ENCODE measurements at regions not wholly inside any gene's neighbourhood (a gene's known extent, or its start where the extent isn't known, plus 50 kb on each side); places are given as distances from the start of the nearest gene placed in this dataset.

- H3K4me1 ChIP-seq (ENCODE audit: control insufficient read depth, insufficient read depth, low read length, unreplicated experiment), result peaks cover 20% of the 10 kb centered on the region
- no peaks in the 10 kb centered on the region for H3K79me2 ChIP-seq (ENCODE audit: control insufficient read depth, insufficient read depth, low read length, unreplicated experiment)
- H3K36me3 ChIP-seq (ENCODE audit: insufficient read depth, low read length), result no peaks in the 10 kb centered on the region
- no peaks in the 10 kb centered on the region for H3K27me3 ChIP-seq (ENCODE audit: insufficient read depth, low read length)
- H3K4me3 ChIP-seq (ENCODE audit: low read depth, low read length), result no peak overlapping the region
- H3K27ac ChIP-seq (ENCODE audit: low read depth, low read length), result no peak overlapping the region
- H2AFZ ChIP-seq (ENCODE audit: low read length, unreplicated experiment), result no peak overlapping the region
Measured at GRCh38 chr5:124599028-124599973, 147.1 kb downstream of the ZNF608 start.

GRCh38 chr5:124596595-124597421 is 149.6 kb downstream of the ZNF608 start:
- Histone ChIP-seq H3K79me2 (ENCODE audit: control insufficient read depth, insufficient read depth, low read length, unreplicated experiment) (no peaks in the 10 kb centered on the region), H3K27ac (ENCODE audit: low read depth, low read length) (peak overlapping the region; percentile 42), H3K27me3 (ENCODE audit: insufficient read depth, low read length) (no peaks in the 10 kb centered on the region), H3K36me3 (ENCODE audit: insufficient read depth, low read length) (no peaks in the 10 kb centered on the region), H3K4me1 (ENCODE audit: control insufficient read depth, insufficient read depth, low read length, unreplicated experiment) (peaks cover 20% of the 10 kb centered on the region), H2AFZ (ENCODE audit: low read length, unreplicated experiment) (peak overlapping the region; percentile 16), H3K4me3 (ENCODE audit: low read depth, low read length) (no peak overlapping the region)

GRCh38 chr5:124593952-124594351 is 152.5 kb downstream of the ZNF608 start:
- no peak overlapping the region for H3K27ac ChIP-seq (ENCODE audit: low read depth, low read length)
- H3K4me3 ChIP-seq (ENCODE audit: low read depth, low read length), result no peak overlapping the region
- no peaks in the 10 kb centered on the region for H3K36me3 ChIP-seq (ENCODE audit: insufficient read depth, low read length)
- no peaks in the 10 kb centered on the region for H3K79me2 ChIP-seq (ENCODE audit: control insufficient read depth, insufficient read depth, low read length, unreplicated experiment)
- H2AFZ ChIP-seq (ENCODE audit: low read length, unreplicated experiment), result no peak overlapping the region
- H3K4me1 ChIP-seq (ENCODE audit: control insufficient read depth, insufficient read depth, low read length, unreplicated experiment), result peaks cover 12% of the 10 kb centered on the region
- H3K27me3 ChIP-seq (ENCODE audit: insufficient read depth, low read length), result no peaks in the 10 kb centered on the region

GRCh38 chr5:124592891-124593290 is 153.5 kb downstream of the ZNF608 start:
- no peak overlapping the region for H3K27ac ChIP-seq (ENCODE audit: low read depth, low read length)
- H3K27me3 ChIP-seq (ENCODE audit: insufficient read depth, low read length), result no peaks in the 10 kb centered on the region
- H3K36me3 ChIP-seq (ENCODE audit: insufficient read depth, low read length), result no peaks in the 10 kb centered on the region
- H3K79me2 ChIP-seq (ENCODE audit: control insufficient read depth, insufficient read depth, low read length, unreplicated experiment), result no peaks in the 10 kb centered on the region
- H3K4me3 ChIP-seq (ENCODE audit: low read depth, low read length), result no peak overlapping the region
- peaks cover 12% of the 10 kb centered on the region for H3K4me1 ChIP-seq (ENCODE audit: control insufficient read depth, insufficient read depth, low read length, unreplicated experiment)
- H2AFZ ChIP-seq (ENCODE audit: low read length, unreplicated experiment), result no peak overlapping the region

- no peaks in the 10 kb centered on the region for H3K36me3 ChIP-seq (ENCODE audit: insufficient read depth, low read length)
- H2AFZ ChIP-seq (ENCODE audit: low read length, unreplicated experiment), result no peak overlapping the region
- no peaks in the 10 kb centered on the region for H3K79me2 ChIP-seq (ENCODE audit: control insufficient read depth, insufficient read depth, low read length, unreplicated experiment)
- no peak overlapping the region for H3K4me3 ChIP-seq (ENCODE audit: low read depth, low read length)
- H3K27me3 ChIP-seq (ENCODE audit: insufficient read depth, low read length), result no peaks in the 10 kb centered on the region
- no peak overlapping the region for H3K27ac ChIP-seq (ENCODE audit: low read depth, low read length)
- peaks cover 2% of the 10 kb centered on the region for H3K4me1 ChIP-seq (ENCODE audit: control insufficient read depth, insufficient read depth, low read length, unreplicated experiment)
Measured at GRCh38 chr5:124591583-124591982, 154.9 kb downstream of the ZNF608 start.

GRCh38 chr5:124590686-124591085 is 155.8 kb downstream of the ZNF608 start:
- Histone ChIP-seq H3K4me3 (ENCODE audit: low read depth, low read length) (no peak overlapping the region), H3K36me3 (ENCODE audit: insufficient read depth, low read length) (no peaks in the 10 kb centered on the region), H2AFZ (ENCODE audit: low read length, unreplicated experiment) (no peak overlapping the region), H3K27ac (ENCODE audit: low read depth, low read length) (no peak overlapping the region), H3K4me1 (ENCODE audit: control insufficient read depth, insufficient read depth, low read length, unreplicated experiment) (no peaks in the 10 kb centered on the region), H3K27me3 (ENCODE audit: insufficient read depth, low read length) (no peaks in the 10 kb centered on the region), H3K79me2 (ENCODE audit: control insufficient read depth, insufficient read depth, low read length, unreplicated experiment) (no peaks in the 10 kb centered on the region)

- H3K36me3 ChIP-seq (ENCODE audit: insufficient read depth, low read length), result no peaks in the 10 kb centered on the region
- no peaks in the 10 kb centered on the region for H3K27me3 ChIP-seq (ENCODE audit: insufficient read depth, low read length)
- H3K4me1 ChIP-seq (ENCODE audit: control insufficient read depth, insufficient read depth, low read length, unreplicated experiment), result peaks cover 4% of the 10 kb centered on the region
- no peak overlapping the region for H3K4me3 ChIP-seq (ENCODE audit: low read depth, low read length)
- no peaks in the 10 kb centered on the region for H3K79me2 ChIP-seq (ENCODE audit: control insufficient read depth, insufficient read depth, low read length, unreplicated experiment)
- no peak overlapping the region for H2AFZ ChIP-seq (ENCODE audit: low read length, unreplicated experiment)
- no peak overlapping the region for H3K27ac ChIP-seq (ENCODE audit: low read depth, low read length)
Measured at GRCh38 chr5:124587280-124587679, 159.2 kb downstream of the ZNF608 start.

GRCh38 chr5:124584991-124585715 is 161.3 kb downstream of the ZNF608 start:
- no peak overlapping the region for H3K4me3 ChIP-seq (ENCODE audit: low read depth, low read length)
- H3K27me3 ChIP-seq (ENCODE audit: insufficient read depth, low read length), result no peaks in the 10 kb centered on the region
- peaks cover 4% of the 10 kb centered on the region for H3K4me1 ChIP-seq (ENCODE audit: control insufficient read depth, insufficient read depth, low read length, unreplicated experiment)
- no peak overlapping the region for H2AFZ ChIP-seq (ENCODE audit: low read length, unreplicated experiment)
- no peaks in the 10 kb centered on the region for H3K36me3 ChIP-seq (ENCODE audit: insufficient read depth, low read length)
- no peak overlapping the region for H3K27ac ChIP-seq (ENCODE audit: low read depth, low read length)
- no peaks in the 10 kb centered on the region for H3K79me2 ChIP-seq (ENCODE audit: control insufficient read depth, insufficient read depth, low read length, unreplicated experiment)

- no peaks in the 10 kb centered on the region for H3K27me3 ChIP-seq (ENCODE audit: insufficient read depth, low read length)
Measured at GRCh38 chr5:124583469-124584350, 162.7 kb downstream of the ZNF608 start.

GRCh38 chr5:124582561-124582840 is 163.9 kb downstream of the ZNF608 start:
- no peak overlapping the region for H2AFZ ChIP-seq (ENCODE audit: low read length, unreplicated experiment)
- no peaks in the 10 kb centered on the region for H3K36me3 ChIP-seq (ENCODE audit: insufficient read depth, low read length)

More at GRCh38 chr5:124583469-124584350, 162.7 kb downstream of the ZNF608 start:
- H3K36me3 ChIP-seq (ENCODE audit: insufficient read depth, low read length), result no peaks in the 10 kb centered on the region
- no peak overlapping the region for H2AFZ ChIP-seq (ENCODE audit: low read length, unreplicated experiment)
- H3K27ac ChIP-seq (ENCODE audit: low read depth, low read length), result no peak overlapping the region
- peaks cover 4% of the 10 kb centered on the region for H3K4me1 ChIP-seq (ENCODE audit: control insufficient read depth, insufficient read depth, low read length, unreplicated experiment)
- H3K79me2 ChIP-seq (ENCODE audit: control insufficient read depth, insufficient read depth, low read length, unreplicated experiment), result no peaks in the 10 kb centered on the region
- no peak overlapping the region for H3K4me3 ChIP-seq (ENCODE audit: low read depth, low read length)

More at GRCh38 chr5:124582561-124582840, 163.9 kb downstream of the ZNF608 start:
- Histone ChIP-seq H3K79me2 (ENCODE audit: control insufficient read depth, insufficient read depth, low read length, unreplicated experiment) (no peaks in the 10 kb centered on the region), H3K27me3 (ENCODE audit: insufficient read depth, low read length) (no peaks in the 10 kb centered on the region), H3K27ac (ENCODE audit: low read depth, low read length) (no peak overlapping the region), H3K4me1 (ENCODE audit: control insufficient read depth, insufficient read depth, low read length, unreplicated experiment) (peaks cover 4% of the 10 kb centered on the region), H3K4me3 (ENCODE audit: low read depth, low read length) (no peak overlapping the region)

Data from ACC112 (cell line).